Gastrocnemius medialis (tissue), 4 donors: ENCODE measurements at regions not wholly inside any gene's neighbourhood (a gene's known extent, or its start where the extent isn't known, plus 50 kb on each side); places are given as distances from the start of the nearest gene placed in this dataset.

Experiments used
- ATAC-seq, 2 donors: fragments of 150-250 bp; one replicate each; pipeline ENCODE4 v1.9.1; 2016
- DNase-seq, 2 donors: peaks; one replicate each; pipeline ENCODE4 v3.0.0-alpha.2; 2019
- H3K27ac ChIP-seq, 4 donors: fragments of 200-600 bp; sonication (generic); 1 replicate in 1 of 4; 2 replicates in 3 of 4; pipeline ENCODE4 v1.5.1; 2016 to 2018; ENCODE audit warnings: mild to moderate bottlenecking in 2 of 4, moderate library complexity in 1 of 4
- H3K27me3 ChIP-seq, 3 donors: fragments of 200-600 bp; sonication (generic) in 2 of 3; 1 replicate in 1 of 3; 2 replicates in 2 of 3; pipeline versions ENCODE4 v1.5.1 to v1.6.0; 2016 to 2019; ENCODE audit warnings: mild to moderate bottlenecking in 1 of 3, moderate library complexity in 1 of 3
- H3K36me3 ChIP-seq, 2 donors: fragments of 200-600 bp; sonication (generic) in 1 of 2; one replicate each; pipeline ENCODE4 v1.5.1; 2017 to 2018
- H3K4me1 ChIP-seq, 2 donors: fragments of 200-600 bp; sonication (generic) in 1 of 2; one replicate each; pipeline ENCODE4 v1.5.1; 2016 to 2017; ENCODE audit warnings: mild to moderate bottlenecking in 2 of 2
- H3K4me3 ChIP-seq, 4 donors: fragments of 200-600 bp; sonication (generic) in 3 of 4; 1 replicate in 1 of 4; 2 replicates in 3 of 4; pipeline ENCODE4 v1.5.1; 2016 to 2019; ENCODE audit warnings: mild to moderate bottlenecking in 2 of 4
- H3K9me3 ChIP-seq, 3 donors: fragments of 200-600 bp; sonication (generic) in 2 of 3; 1 replicate in 1 of 3; 2 replicates in 2 of 3; pipeline ENCODE4 v1.5.1; 2016 to 2019
- CTCF ChIP-seq, 5 experiments: fragments of 450-650 bp in 3 of 5; fragments of 200-600 bp in 2 of 5; sonication (generic) in 2 of 5; IDR thresholded peaks in 4 of 5; conservative IDR thresholded peaks in 1 of 5; 1 replicate in 4 of 5; 2 replicates in 1 of 5; pipeline ENCODE4 v1.5.1; 2016 to 2019; ENCODE audit warnings: antibody characterized with exemption in 5 of 5, mild to moderate bottlenecking in 3 of 5, moderate library complexity in 3 of 5
- POLR2A ChIP-seq, 2 donors: fragments of 450-650 bp; IDR thresholded peaks; one replicate each; pipeline ENCODE4 v1.6.1; 2017; ENCODE audit warnings: antibody characterized with exemption in 2 of 2, mild to moderate bottlenecking in 2 of 2, moderate library complexity in 2 of 2
- in situ Hi-C, 4 donors: fragments of 200-750 bp; cut with MboI; loops; one replicate each; pipeline versions ENCODE4 v1.15.0 to v1.8.0; 2017; ENCODE audit warnings: low sequenced_read_pairs in 4 of 4
- intact Hi-C: fragments of 100-400 bp; cut with DNase I; formaldehyde crosslinking; loops from one replicate; pipeline ENCODE4 v1.15.1; 2023; ENCODE audit warnings: low total_unique reads

GRCh38 chr2:234247453-234248180, 197.1 kb downstream of the SPP2 start:
- ATAC-seq (no peak), DNase-seq (no peak)
- in situ Hi-C loops (no loop called here), intact Hi-C loops (no loop called here)
- Histone ChIP-seq H3K4me1 (no peaks in the 10 kb centered on the region), H3K36me3 (no peaks in the 10 kb centered on the region), H3K27me3 (no peaks in the 10 kb centered on the region), H3K4me3 (no peak overlapping the region), H3K27ac (no peak overlapping the region), H3K9me3 (no peaks in the 10 kb centered on the region)
- TF ChIP-seq CTCF (IDR thresholded peaks at IDR 0.05 in 4 of 5, conservative IDR thresholded peaks at IDR 0.05 in 1 of 5) (no peak), POLR2A (IDR thresholded peaks at IDR 0.05) (no peak)

- in situ Hi-C loops: no loop called here
- intact Hi-C loops: no loop called here
- Histone ChIP-seq H3K36me3 (no peaks in the 10 kb centered on the region), H3K4me3 (no peak overlapping the region), H3K27ac (no peak overlapping the region), H3K4me1 (no peaks in the 10 kb centered on the region), H3K27me3 (no peaks in the 10 kb centered on the region), H3K9me3 (no peaks in the 10 kb centered on the region)
- ATAC-seq: no peak
- DNase-seq: no peak
- no peak for TF ChIP-seq POLR2A (IDR thresholded peaks at IDR 0.05)
- no peak for TF ChIP-seq CTCF (IDR thresholded peaks at IDR 0.05 in 4 of 5, conservative IDR thresholded peaks at IDR 0.05 in 1 of 5)
Observed at GRCh38 chr2:234245945-234246344, 195.4 kb downstream of the SPP2 start.

GRCh38 chr2:234243871-234244565, 193.5 kb downstream of the SPP2 start:
- ATAC-seq: no peak
- TF ChIP-seq CTCF (IDR thresholded peaks at IDR 0.05 in 4 of 5, conservative IDR thresholded peaks at IDR 0.05 in 1 of 5): no peak
- no peak for TF ChIP-seq POLR2A (IDR thresholded peaks at IDR 0.05)
- no peak for DNase-seq
- in situ Hi-C loops (no loop called here), intact Hi-C loops (no loop called here)
- Histone ChIP-seq H3K9me3 (no peaks in the 10 kb centered on the region), H3K36me3 (no peaks in the 10 kb centered on the region), H3K27ac (no peak overlapping the region), H3K27me3 (no peaks in the 10 kb centered on the region), H3K4me1 (no peaks in the 10 kb centered on the region), H3K4me3 (no peak overlapping the region)

- ATAC-seq (no peak), DNase-seq (no peak)
- no peak overlapping the region for H3K4me3 ChIP-seq
- no peak for TF ChIP-seq CTCF (IDR thresholded peaks at IDR 0.05 in 4 of 5, conservative IDR thresholded peaks at IDR 0.05 in 1 of 5)
- no peak for TF ChIP-seq POLR2A (IDR thresholded peaks at IDR 0.05)
- H3K4me1 ChIP-seq: no peaks in the 10 kb centered on the region
- no peak overlapping the region for H3K27ac ChIP-seq
- H3K36me3 ChIP-seq: no peaks in the 10 kb centered on the region
- H3K9me3 ChIP-seq: no peaks in the 10 kb centered on the region
- H3K27me3 ChIP-seq: no peaks in the 10 kb centered on the region
- intact Hi-C loops: no loop called here
- in situ Hi-C loops: no loop called here
Observed at GRCh38 chr2:234242459-234242836, 191.9 kb downstream of the SPP2 start.
